K562 (cell line): ENCODE measurements at regions not wholly inside any gene's neighbourhood (a gene's known extent, or its start where the extent isn't known, plus 50 kb on each side); places are given as distances from the start of the nearest gene placed in this dataset.

Experiments used
- ATAC-seq: fragments of 200-7000 bp; cut with Tn5 transposase; 3 replicates; pipeline ENCODE4 v1.9.1; 2020; ENCODE audit warnings: moderate library complexity
- BruUV-seq: library from RNA; stranded (reverse); fragments of 400-500 nt; replicated peaks from 2 replicates; lab custom pipeline; 2021; lab: Mats Ljungman, UMichigan
- CTCF ChIA-PET: fragments of 300-600 bp; formaldehyde crosslinking; extraction: SDS; loops from one replicate; lab custom pipeline; 2021; ENCODE audit warnings: low intra/inter-chr PET ratio; lab: Yijun Ruan, JAX
- POLR2A ChIA-PET: fragments of 300-600, 350-650 bp; sonication (Branson Sonifier 250); formaldehyde crosslinking; extraction: SDS; loops from one replicate; lab custom pipeline; 2021; ENCODE audit warnings: antibody characterized with exemption, inconsistent platforms; lab: Yijun Ruan, JAX
- DNase-seq, 4 experiments: peaks; one replicate each; pipeline versions ENCODE4 v3.0.0 to v3.0.0-alpha.2; 2011 to 2018; ENCODE audit warnings: low spot score in 3 of 4, mixed read lengths in 3 of 4; ENCODE audit errors: extremely low read depth in 1 of 4
- FAIRE-seq: peaks from 2 replicates; lab custom pipeline; 2011; peaks lifted over from hg19 to GRCh38; lab: Jason Lieb, UNC
- H2AFZ ChIP-seq: 2 replicates; pipeline ENCODE4 v1.6.0; 2011; ENCODE audit warnings: low read depth, low read length, control low read depth, inconsistent platforms
- H3K27ac ChIP-seq: fragments of 200-600 bp; 3 replicates; pipeline ENCODE4 v1.8.0; 2011; ENCODE audit warnings: low read depth, mild to moderate bottlenecking, control low read depth, inconsistent platforms, low read length, moderate library complexity, mixed read lengths; ENCODE audit errors: extremely low read depth
- H3K27me3 ChIP-seq, 2 experiments: fragments of 300-600 bp in 1 of 2; 2 replicates in 1 of 2; 3 replicates in 1 of 2; pipeline versions ENCODE4 v1.6.0 to v1.8.0; 2011; ENCODE audit warnings: inconsistent platforms in 2 of 2, low read length in 2 of 2, mild to moderate bottlenecking in 1 of 2, mixed read lengths in 1 of 2, moderate library complexity in 1 of 2; ENCODE audit not compliant: control insufficient read depth in 2 of 2, insufficient read depth in 2 of 2
- H3K36me3 ChIP-seq: fragments of 300-600 bp; 3 replicates; pipeline ENCODE4 v1.8.0; 2011; ENCODE audit warnings: mild to moderate bottlenecking, low read length, inconsistent platforms; ENCODE audit not compliant: control insufficient read depth, insufficient read depth
- H3K4me1 ChIP-seq, 2 experiments: fragments of 200-600 bp in 1 of 2; replicated peaks in 1 of 2; 2 replicates in 1 of 2; 3 replicates in 1 of 2; pipeline versions ENCODE4 v1.5.1 to v1.8.0; 2011; ENCODE audit warnings: inconsistent platforms in 2 of 2, low read length in 2 of 2, mild to moderate bottlenecking in 1 of 2, mixed read lengths in 1 of 2, moderate library complexity in 1 of 2; ENCODE audit not compliant: control insufficient read depth in 2 of 2, insufficient read depth in 2 of 2
- H3K4me2 ChIP-seq: 2 replicates; pipeline ENCODE4 v1.6.1; 2011; ENCODE audit warnings: low read length, control low read depth, inconsistent platforms, mixed read lengths; ENCODE audit not compliant: insufficient read depth
- H3K4me3 ChIP-seq: fragments of 200-600 bp; sonication (generic), shearing (Covaris generic); 2 replicates; pipeline ENCODE4 v1.5.1; 2016; ENCODE audit warnings: control low read depth, inconsistent platforms
- H3K79me2 ChIP-seq: fragments of 200-600 bp; 3 replicates; pipeline ENCODE4 v1.8.0; 2011; ENCODE audit warnings: low read length, inconsistent platforms; ENCODE audit not compliant: control insufficient read depth, insufficient read depth
- H3K9ac ChIP-seq, 2 experiments: 2 replicates each; pipeline versions ENCODE4 v1.6.0 to v1.6.1; 2011; ENCODE audit warnings: low read depth in 2 of 2, low read length in 2 of 2, control low read depth in 1 of 2, inconsistent platforms in 1 of 2, mild to moderate bottlenecking in 1 of 2, mixed read lengths in 1 of 2; ENCODE audit not compliant: insufficient read depth in 1 of 2
- H3K9me1 ChIP-seq: one replicate; pipeline ENCODE4 v1.6.0; 2011; ENCODE audit warnings: inconsistent platforms, mild to moderate bottlenecking, low read length, moderate library complexity; ENCODE audit not compliant: control insufficient read depth, insufficient read depth
- H3K9me3 ChIP-seq: replicated peaks from 2 replicates; pipeline ENCODE4 v1.5.1; 2011; ENCODE audit warnings: low read depth, low read length, inconsistent platforms; ENCODE audit not compliant: control insufficient read depth, insufficient read depth
- H4K20me1 ChIP-seq: replicated peaks from 2 replicates; pipeline ENCODE4 v1.6.1; 2011; ENCODE audit warnings: low read length, inconsistent platforms, mixed read lengths; ENCODE audit not compliant: control insufficient read depth, insufficient read depth
- ATF3 ChIP-seq, 2 experiments: fragments of 450-650 bp in 1 of 2; sonication (generic) in 1 of 2; formaldehyde crosslinking in 1 of 2; IDR thresholded peaks in 1 of 2; conservative IDR thresholded peaks in 1 of 2; 2 replicates each; pipeline versions ENCODE4 v1.6.1 to v1.8.1; 2016 to 2023; ENCODE audit warnings: mild to moderate bottlenecking in 2 of 2, moderate library complexity in 2 of 2, inconsistent platforms in 1 of 2, missing genetic modification reagents in 1 of 2
- ATF6 ChIP-seq: sonication (generic); formaldehyde crosslinking; IDR thresholded peaks from 2 replicates; pipeline ENCODE4 v1.4.0; 2020; ENCODE audit warnings: mild to moderate bottlenecking, missing genetic modification reagents
- CC2D1A ChIP-seq: fragments of 450-650 bp; IDR thresholded peaks from 2 replicates; pipeline ENCODE4 v1.6.1; 2017; ENCODE audit warnings: mild to moderate bottlenecking
- CCAR2 ChIP-seq: fragments of 200-400 bp; formaldehyde crosslinking; IDR thresholded peaks from 2 replicates; pipeline ENCODE4 v1.6.1; 2017; ENCODE audit warnings: mild to moderate bottlenecking, low read depth, low read length
- CTCFL ChIP-seq: IDR thresholded peaks from 2 replicates; pipeline ENCODE4 v1.6.1; 2011; ENCODE audit warnings: borderline replicate concordance, low read depth, mild to moderate bottlenecking, moderate library complexity, low read length; ENCODE audit not compliant: insufficient read depth, poor library complexity, severe bottlenecking
- ETV1 ChIP-seq: fragments of 450-650 bp; conservative IDR thresholded peaks from 2 replicates; pipeline ENCODE4 v1.6.1; 2016; ENCODE audit warnings: missing genetic modification characterization, control low read depth, low read depth, missing compliant biosample characterization
- HIVEP1 ChIP-seq: fragments of 250-450 bp; sonication (Bioruptor Pico); IDR thresholded peaks from 2 replicates; pipeline ENCODE4 v1.4.0; 2020; ENCODE audit warnings: mild to moderate bottlenecking
- RFX7 ChIP-seq: fragments of 250-450 bp; sonication (Bioruptor Pico); IDR thresholded peaks from 2 replicates; pipeline ENCODE4 v1.5.1; 2021; ENCODE audit warnings: mild to moderate bottlenecking
- TAF1 ChIP-seq: IDR thresholded peaks from 2 replicates; pipeline ENCODE4 v1.6.1; 2011; ENCODE audit warnings: mild to moderate bottlenecking, low read length, moderate library complexity; ENCODE audit not compliant: insufficient read depth, control insufficient read depth, severe bottlenecking; ENCODE audit errors: extremely low read depth
- THRA ChIP-seq: fragments of 450-650 bp; IDR thresholded peaks from 2 replicates; pipeline ENCODE4 v1.6.1; 2017; ENCODE audit warnings: mild to moderate bottlenecking, moderate library complexity
- THRB ChIP-seq: fragments of 450-650 bp; formaldehyde crosslinking; conservative IDR thresholded peaks from 2 replicates; pipeline ENCODE4 v1.4.0; 2022; ENCODE audit warnings: mild to moderate bottlenecking, missing genetic modification characterization
- YBX1 ChIP-seq: fragments of 450-650 bp; IDR thresholded peaks from 2 replicates; pipeline ENCODE4 v1.7.1; 2016; ENCODE audit warnings: mild to moderate bottlenecking
- ZNF165 ChIP-seq: fragments of 250-450 bp; sonication (Bioruptor Pico); IDR thresholded peaks from 2 replicates; pipeline ENCODE4 v1.4.0; 2020; ENCODE audit warnings: borderline replicate concordance
- ZNF282 ChIP-seq: sonication (generic); formaldehyde crosslinking; IDR thresholded peaks from 2 replicates; pipeline ENCODE4 v1.8.1; 2023; ENCODE audit warnings: missing genetic modification reagents
- WGBS: fragments of 100-300 bp; shearing (Covaris generic); methylation state at CpG from one replicate; pipeline ENCODE4 v1.1.6; 2016; ENCODE audit warnings: low coverage, mixed read lengths; ENCODE audit not compliant: insufficient coverage; ENCODE audit errors: missing lambda C conversion rate; 5-methylcytosine and 5-hydroxymethylcytosine counted together
- in situ Hi-C: fragments of 300-500 bp; cut with MboI; formaldehyde crosslinking; loops from 4 replicates; pipeline ENCODE4 v1.15.0; 2018; ENCODE audit warnings: inconsistent platforms, mixed read lengths
- intact Hi-C: fragments of 100-400 bp; cut with micrococcal nuclease; formaldehyde crosslinking; loops from 2 replicates; pipeline ENCODE4 v1.14.2; 2022

GRCh38 chr9:78405461-78405860 is 108.5 kb downstream of the PSAT1 start (continued):
- TF ChIP-seq THRB = no peak
- no peak for TF ChIP-seq CCAR2
- no peak for TF ChIP-seq ATF3 (IDR thresholded peaks at IDR 0.05)
- no peak for TF ChIP-seq ATF3 (CRISPR knock-in tag; conservative IDR thresholded peaks at IDR 0.05)

- no peak for ATAC-seq
- Histone ChIP-seq H3K79me2 (no peaks in the 10 kb centered on the region), H3K27ac (no peak overlapping the region), H2AFZ (no peak overlapping the region), H3K4me1 (no peaks in the 10 kb centered on the region), H3K9me1 (no peaks in the 10 kb centered on the region)
- 0% methylated on average over 1 of the region's 1 CpG for WGBS
- in situ Hi-C loops = no loop called here
- TF ChIP-seq YBX1 = no peak
- TF ChIP-seq TAF1 = no peak
- TF ChIP-seq ATF6 (CRISPR knock-in tag) = no peak
- TF ChIP-seq CTCFL = no peak
- no peak for TF ChIP-seq CC2D1A
- TF ChIP-seq RFX7 (CRISPR knock-in tag) = no peak
- TF ChIP-seq ZNF165 = no peak
- TF ChIP-seq THRA = no peak
- no peak for TF ChIP-seq HIVEP1 (CRISPR knock-in tag)
- no peak for TF ChIP-seq ZNF282
- TF ChIP-seq ETV1 = no peak
- TF ChIP-seq, all 486 proteins: peak for 0
- no peaks in the 10 kb centered on the region; a peak in 1 of 5 replicates for H3K27me3 ChIP-seq
- CTCF ChIA-PET = no interaction called here
- no peak overlapping the region for H3K4me2 ChIP-seq
- intact Hi-C loops = no loop called here
- BruUV-seq = no TSS peak
- H3K4me3 ChIP-seq = no peak overlapping the region
- no peak for FAIRE-seq
- no peaks in the 10 kb centered on the region for H4K20me1 ChIP-seq
- H3K36me3 ChIP-seq = no peaks in the 10 kb centered on the region
- no peak for DNase-seq
- POLR2A ChIA-PET = no interaction called here
- H3K9me3 ChIP-seq = no peaks in the 10 kb centered on the region
- no peak overlapping the region for H3K9ac ChIP-seq
Measured at GRCh38 chr9:78406146-78406545, 109.2 kb downstream of the PSAT1 start.
